Type B pancreatic cell (in vitro differentiated cells): ENCODE measurements at regions not wholly inside any gene's neighbourhood (a gene's known extent, or its start where the extent isn't known, plus 50 kb on each side); places are given as distances from the start of the nearest gene placed in this dataset. TPM values are rescaled to one million over a fixed set of nuclear protein-coding genes. Genes with fewer than 3 reads are reported as not detected.

Experiments used
- DNase-seq: peaks from one replicate; pipeline ENCODE4 v3.0.0; 2021; ENCODE audit warnings: mixed read lengths; ENCODE audit not compliant: unreplicated experiment; ENCODE audit errors: extremely low spot score
- H3K27ac Mint-ChIP-seq: 2 replicates; pipeline ENCODE4 v1.8.0; 2021; ENCODE audit warnings: mild to moderate bottlenecking, mixed read lengths
- H3K27me3 Mint-ChIP-seq: 2 replicates; pipeline ENCODE4 v1.8.0; 2021; ENCODE audit warnings: mixed read lengths
- H3K36me3 Mint-ChIP-seq: 2 replicates; pipeline ENCODE4 v1.8.0; 2021; ENCODE audit warnings: mixed read lengths
- H3K4me1 Mint-ChIP-seq: one replicate; pipeline ENCODE4 v1.8.0; 2021; ENCODE audit warnings: mixed read lengths; ENCODE audit not compliant: unreplicated experiment
- H3K4me3 Mint-ChIP-seq: 2 replicates; pipeline ENCODE4 v1.8.0; 2021; ENCODE audit warnings: mild to moderate bottlenecking, mixed read lengths
- H3K9me3 Mint-ChIP-seq: 2 replicates; pipeline ENCODE4 v1.8.0; 2021; ENCODE audit warnings: mixed read lengths
- CTCF ChIP-seq: fragments of 200-600 bp; sonication (generic); conservative IDR thresholded peaks from 2 replicates; pipeline ENCODE4 v1.5.0; 2021; ENCODE audit warnings: antibody characterized with exemption, mild to moderate bottlenecking
- microRNA-seq: library from miRNA; unstranded; fragments of <30 nt; microRNA quantifications from one replicate; pipeline ENCODE4, GENCODE V29; 2020

- no peak overlapping the region for H3K27ac Mint-ChIP-seq
- no peak for TF ChIP-seq CTCF
- no peak overlapping the region for H3K4me3 Mint-ChIP-seq
Measured at GRCh38 chr5:88937406-88937805, 54.4 kb upstream of the MEF2C start.

GRCh38 chr5:88934439-88934838 is 51.5 kb upstream of the MEF2C start:
- Mint-ChIP-seq H3K27ac (no peak overlapping the region), H3K9me3 (no peaks in the 10 kb centered on the region), H3K27me3 (peaks cover 3% of the 10 kb centered on the region), H3K36me3 (no peaks in the 10 kb centered on the region), H3K4me1 (no peaks in the 10 kb centered on the region), H3K4me3 (no peak overlapping the region)
- no peak for TF ChIP-seq CTCF
- DNase-seq, result no peak

More at GRCh38 chr5:88937406-88937805, 54.4 kb upstream of the MEF2C start:
- no peaks in the 10 kb centered on the region for H3K36me3 Mint-ChIP-seq
- H3K27me3 Mint-ChIP-seq, result peaks cover 6% of the 10 kb centered on the region
- H3K9me3 Mint-ChIP-seq, result no peaks in the 10 kb centered on the region
- DNase-seq, result no peak
- no peaks in the 10 kb centered on the region for H3K4me1 Mint-ChIP-seq

Small RNA genes in the stretch of these regions (microRNA-seq; reads per million reads assigned to microRNA genes)
- gene MIR3660, result not detected
